Erythroblast (primary cell): ENCODE measurements at regions not wholly inside any gene's neighbourhood (a gene's known extent, or its start where the extent isn't known, plus 50 kb on each side); places are given as distances from the start of the nearest gene placed in this dataset.

Experiments
- GATA1 ChIP-seq: IDR thresholded peaks from 2 replicates; pipeline ENCODE4 v1.6.1; 2011; ENCODE audit warnings: low read depth, mild to moderate bottlenecking, control low read depth, low read length, moderate library complexity
- POLR2A ChIP-seq: IDR thresholded peaks from 2 replicates; pipeline ENCODE4 v1.6.1; 2011; ENCODE audit warnings: mild to moderate bottlenecking, low read length

- TF ChIP-seq POLR2A = no peak
- TF ChIP-seq GATA1 = no peak
These were observed 70.1 kb upstream of the LRRC55 start for GRCh38 chr11:57111619-57112018.
